ENCODE measurements at regions not wholly inside any gene's neighbourhood (a gene's known extent, or its start where the extent isn't known, plus 50 kb on each side); places are given as distances from the start of the nearest gene placed in this dataset.

- in situ Hi-C loops (cut with HindIII; ENCODE audit: low sequenced_read_pairs) = no loop called here
Measured at GRCh38 chr2:57111531-57111930, 927.7 kb downstream of the CCDC85A start.

- in situ Hi-C loops (cut with HindIII; ENCODE audit: low sequenced_read_pairs) = no loop called here
Measured at GRCh38 chr2:57119141-57119540, 927.5 kb upstream of the VRK2 start.

GRCh38 chr2:57126410-57126809 is 920.2 kb upstream of the VRK2 start:
- in situ Hi-C loops (cut with HindIII; ENCODE audit: low sequenced_read_pairs) = no loop called here

GRCh38 chr2:57139179-57139578 is 907.4 kb upstream of the VRK2 start:
- in situ Hi-C loops (cut with HindIII; ENCODE audit: low sequenced_read_pairs) = no loop called here

GRCh38 chr2:57141269-57141668 is 905.3 kb upstream of the VRK2 start:
- in situ Hi-C loops (cut with HindIII; ENCODE audit: low sequenced_read_pairs) = no loop called here

GRCh38 chr2:57146951-57147350 is 899.7 kb upstream of the VRK2 start:
- in situ Hi-C loops (cut with HindIII; ENCODE audit: low sequenced_read_pairs) = no loop called here

GRCh38 chr2:57156231-57156924 is 890.2 kb upstream of the VRK2 start:
- in situ Hi-C loops (cut with HindIII; ENCODE audit: low sequenced_read_pairs) = no loop called here

- in situ Hi-C loops (cut with HindIII; ENCODE audit: low sequenced_read_pairs) = no loop called here
Measured at GRCh38 chr2:57160976-57161375, 885.6 kb upstream of the VRK2 start.

- in situ Hi-C loops (cut with HindIII; ENCODE audit: low sequenced_read_pairs) = no loop called here
Measured at GRCh38 chr2:57177176-57177575, 869.4 kb upstream of the VRK2 start.

- in situ Hi-C loops (cut with HindIII; ENCODE audit: low sequenced_read_pairs) = no loop called here
Measured at GRCh38 chr2:57180042-57180567, 866.5 kb upstream of the VRK2 start.

- in situ Hi-C loops (cut with HindIII; ENCODE audit: low sequenced_read_pairs) = no loop called here
Measured at GRCh38 chr2:57180678-57181077, 865.9 kb upstream of the VRK2 start.

- in situ Hi-C loops (cut with HindIII; ENCODE audit: low sequenced_read_pairs) = no loop called here
Measured at GRCh38 chr2:57181315-57182038, 865.1 kb upstream of the VRK2 start.

- in situ Hi-C loops (cut with HindIII; ENCODE audit: low sequenced_read_pairs) = no loop called here
Measured at GRCh38 chr2:57182916-57183315, 863.7 kb upstream of the VRK2 start.

- in situ Hi-C loops (cut with HindIII; ENCODE audit: low sequenced_read_pairs) = no loop called here
Measured at GRCh38 chr2:57185568-57185967, 861.0 kb upstream of the VRK2 start.

- in situ Hi-C loops (cut with HindIII; ENCODE audit: low sequenced_read_pairs) = no loop called here
Measured at GRCh38 chr2:57190007-57190406, 856.6 kb upstream of the VRK2 start.

GRCh38 chr2:57199663-57200062 is 846.9 kb upstream of the VRK2 start:
- in situ Hi-C loops (cut with HindIII; ENCODE audit: low sequenced_read_pairs) = no loop called here

GRCh38 chr2:57204364-57204763 is 842.2 kb upstream of the VRK2 start:
- in situ Hi-C loops (cut with HindIII; ENCODE audit: low sequenced_read_pairs) = no loop called here

GRCh38 chr2:57205241-57205640 is 841.4 kb upstream of the VRK2 start:
- in situ Hi-C loops (cut with HindIII; ENCODE audit: low sequenced_read_pairs) = no loop called here

- in situ Hi-C loops (cut with HindIII; ENCODE audit: low sequenced_read_pairs) = no loop called here
Measured at GRCh38 chr2:57207191-57207590, 839.4 kb upstream of the VRK2 start.

- in situ Hi-C loops (cut with HindIII; ENCODE audit: low sequenced_read_pairs) = no loop called here
Measured at GRCh38 chr2:57209799-57210198, 836.8 kb upstream of the VRK2 start.

- in situ Hi-C loops (cut with HindIII; ENCODE audit: low sequenced_read_pairs) = no loop called here
Measured at GRCh38 chr2:57210855-57211254, 835.8 kb upstream of the VRK2 start.

- in situ Hi-C loops (cut with HindIII; ENCODE audit: low sequenced_read_pairs) = no loop called here
Measured at GRCh38 chr2:57217013-57217412, 829.6 kb upstream of the VRK2 start.

Data from DLD1 (cell line).